GM18873 (cell line): ENCODE measurements at regions not wholly inside any gene's neighbourhood (a gene's known extent, or its start where the extent isn't known, plus 50 kb on each side); places are given as distances from the start of the nearest gene placed in this dataset.

Experiments
- ATAC-seq: cut with Tn5 transposase; IDR thresholded peaks from one replicate; pipeline ENCODE4 v1.9.1; 2021; ENCODE audit warnings: mild to moderate bottlenecking, moderate library complexity, moderate number of reproducible peaks; ENCODE audit not compliant: unreplicated experiment, low FRiP score

DNA sequence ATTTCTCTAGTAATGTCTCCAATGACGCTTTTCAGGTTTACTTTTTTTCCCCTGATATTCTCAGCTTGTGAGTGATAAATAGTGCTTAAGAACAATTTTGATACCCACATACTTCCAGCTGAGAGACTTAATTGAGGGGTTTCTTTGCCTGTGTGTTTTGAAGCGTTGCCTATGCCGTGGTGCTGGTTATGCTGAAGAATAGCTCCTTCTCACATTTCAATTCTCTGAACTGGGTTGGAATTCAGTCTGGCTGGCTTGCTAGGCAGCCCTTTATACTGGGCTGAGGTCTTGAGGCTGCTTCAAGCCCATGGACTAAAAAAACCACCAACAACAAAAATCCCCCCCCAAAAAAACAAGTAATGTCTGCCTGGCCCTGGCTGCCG lies 87.4 kb downstream of the CHST2 start:
- ATAC-seq = peak; percentile 9

DNA sequence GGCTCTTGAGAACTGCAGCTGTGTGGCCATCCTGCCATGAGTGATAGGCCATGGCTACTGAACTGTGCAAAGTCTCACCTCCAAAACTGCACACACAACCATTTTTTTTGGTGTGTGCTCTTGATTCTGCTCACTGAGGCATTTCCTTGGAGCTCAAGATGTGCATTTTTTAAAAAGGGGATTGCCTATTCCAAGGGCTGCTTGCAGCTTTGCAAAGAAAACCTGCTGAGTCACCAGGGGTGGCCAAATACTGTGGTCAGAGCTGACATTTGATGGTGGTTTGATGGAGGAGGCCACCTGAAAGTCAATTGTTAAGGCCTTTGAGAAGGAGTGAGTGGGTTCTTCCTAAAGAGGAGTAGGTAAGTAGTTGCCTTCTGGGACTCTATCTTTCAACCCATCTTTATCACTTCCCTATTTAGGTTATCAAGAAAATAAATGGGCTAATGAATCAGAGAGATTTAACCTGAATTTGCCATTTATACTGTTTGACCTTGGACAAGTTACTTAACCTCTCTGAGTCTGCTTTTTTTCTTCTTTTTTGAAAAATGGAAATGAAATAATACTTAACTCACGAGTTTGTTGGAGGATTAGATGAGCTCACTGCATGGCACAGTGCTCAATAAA lies 87.9 kb downstream of the CHST2 start:
- peak; percentile 73 for ATAC-seq

- ATAC-seq = no peak
These were observed 89.6 kb downstream of the CHST2 start for GRCh38 chr3:143208976-143209714.

DNA sequence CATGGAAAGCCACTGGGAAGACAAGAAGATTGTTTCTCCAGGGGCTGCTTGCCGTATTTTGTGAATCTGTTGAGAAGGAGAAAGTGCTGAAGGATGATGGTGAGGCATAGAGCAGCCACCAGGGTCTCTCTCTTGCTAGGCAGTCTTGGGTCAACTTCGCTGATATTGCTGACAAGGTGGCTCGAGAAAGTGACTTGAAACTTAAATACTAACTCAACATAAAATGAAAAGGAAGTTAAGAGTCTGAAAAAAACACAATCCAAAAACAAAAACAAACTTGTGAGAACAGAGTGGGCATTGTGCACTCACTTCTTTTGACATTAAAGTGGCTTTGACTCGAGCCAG lies 90.1 kb downstream of the CHST2 start:
- ATAC-seq = no peak

DNA sequence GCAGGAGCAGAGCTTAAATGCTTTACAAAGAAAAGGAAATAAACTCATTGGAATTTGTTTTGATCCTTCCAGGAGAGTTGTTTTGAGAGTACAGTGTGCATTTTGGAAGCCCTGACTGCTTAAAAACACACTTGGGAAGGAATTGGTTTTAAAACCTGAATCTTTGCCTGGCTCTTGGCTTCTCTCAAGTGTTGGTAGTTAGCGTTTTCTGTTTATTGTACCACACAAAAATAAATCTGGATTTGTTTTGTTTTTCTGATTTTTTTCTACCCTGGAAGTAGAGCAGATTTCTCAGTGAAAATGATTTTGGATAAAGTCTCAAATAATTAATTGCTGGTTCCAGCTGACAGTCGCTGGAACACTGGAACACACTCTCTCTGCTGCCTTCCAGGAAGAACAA lies 90.6 kb downstream of the CHST2 start:
- ATAC-seq = no peak

DNA sequence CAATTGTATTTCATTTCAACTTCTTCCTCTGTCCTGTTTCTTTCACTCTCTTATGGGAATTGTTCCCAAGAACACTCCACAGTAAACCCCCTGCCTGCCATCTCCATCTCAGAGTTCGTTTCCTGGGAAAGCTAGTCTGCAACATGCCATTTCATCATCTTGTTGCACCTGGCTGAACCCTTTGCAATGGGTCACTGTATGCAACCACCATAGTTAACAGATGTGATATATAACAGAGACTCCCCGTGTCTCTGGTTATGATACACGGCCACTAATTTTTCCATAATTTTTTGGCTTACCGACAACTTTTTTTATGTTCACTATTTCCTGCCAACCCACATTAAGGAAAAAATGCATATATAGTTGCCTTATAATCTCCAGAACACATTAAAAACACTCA lies 95.5 kb downstream of the CHST2 start:
- no peak for ATAC-seq
